ENCODE measurements at regions not wholly inside any gene's neighbourhood (a gene's known extent, or its start where the extent isn't known, plus 50 kb on each side); places are given as distances from the start of the nearest gene placed in this dataset.

DNA sequence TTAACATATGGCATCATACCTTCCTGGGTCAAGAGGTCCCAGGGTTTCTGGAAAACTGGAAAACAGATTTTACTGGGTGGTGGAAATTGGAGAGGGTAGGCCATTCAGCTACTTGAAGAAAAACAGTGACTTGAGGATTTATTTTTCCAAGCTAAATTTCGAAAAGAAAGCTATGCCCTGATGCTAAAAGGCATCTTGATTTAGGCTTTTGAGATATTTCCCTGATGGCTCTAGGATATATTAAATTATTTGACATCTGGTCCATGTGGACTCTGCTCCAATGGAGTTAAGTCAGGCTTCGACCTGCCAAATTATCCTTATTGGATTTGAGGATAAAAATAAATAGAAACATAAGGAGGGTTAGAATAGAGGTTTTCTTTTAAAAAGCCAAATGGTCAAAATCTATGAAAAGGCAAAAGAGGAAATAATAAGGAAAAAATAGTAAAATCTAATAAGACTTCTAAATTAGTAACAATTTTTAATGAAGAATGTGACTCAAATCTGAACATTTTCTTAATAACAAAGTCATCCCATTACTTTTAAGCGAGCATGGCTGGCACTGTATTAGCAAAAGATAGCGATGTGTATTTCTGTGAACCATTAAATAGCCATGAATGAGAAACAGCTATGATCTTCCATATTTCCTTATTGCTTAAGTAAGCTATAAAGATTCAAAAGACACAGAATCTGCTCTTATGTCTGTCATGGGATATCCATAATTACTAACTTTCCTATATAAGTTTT, 190.0 kb upstream of the MIR17HG start:
- TF ChIP-seq, protein P1, sequence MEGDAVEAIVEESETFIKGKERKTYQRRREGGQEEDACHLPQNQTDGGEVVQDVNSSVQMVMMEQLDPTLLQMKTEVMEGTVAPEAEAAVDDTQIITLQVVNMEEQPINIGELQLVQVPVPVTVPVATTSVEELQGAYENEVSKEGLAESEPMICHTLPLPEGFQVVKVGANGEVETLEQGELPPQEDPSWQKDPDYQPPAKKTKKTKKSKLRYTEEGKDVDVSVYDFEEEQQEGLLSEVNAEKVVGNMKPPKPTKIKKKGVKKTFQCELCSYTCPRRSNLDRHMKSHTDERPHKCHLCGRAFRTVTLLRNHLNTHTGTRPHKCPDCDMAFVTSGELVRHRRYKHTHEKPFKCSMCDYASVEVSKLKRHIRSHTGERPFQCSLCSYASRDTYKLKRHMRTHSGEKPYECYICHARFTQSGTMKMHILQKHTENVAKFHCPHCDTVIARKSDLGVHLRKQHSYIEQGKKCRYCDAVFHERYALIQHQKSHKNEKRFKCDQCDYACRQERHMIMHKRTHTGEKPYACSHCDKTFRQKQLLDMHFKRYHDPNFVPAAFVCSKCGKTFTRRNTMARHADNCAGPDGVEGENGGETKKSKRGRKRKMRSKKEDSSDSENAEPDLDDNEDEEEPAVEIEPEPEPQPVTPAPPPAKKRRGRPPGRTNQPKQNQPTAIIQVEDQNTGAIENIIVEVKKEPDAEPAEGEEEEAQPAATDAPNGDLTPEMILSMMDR (conservative IDR thresholded peaks at IDR 0.05), result no peak
- TF ChIP-seq EZH2 (IDR thresholded peaks at IDR 0.05; ENCODE audit: low read depth), result no peak
